ENCODE measurements at regions not wholly inside any gene's neighbourhood (a gene's known extent, or its start where the extent isn't known, plus 50 kb on each side); places are given as distances from the start of the nearest gene placed in this dataset.
"Not testable (repeated sequence)": the region's sequence is repeated elsewhere in the genome, so short reads cannot be mapped to it uniquely, and the experiment has no call there.

DNA sequence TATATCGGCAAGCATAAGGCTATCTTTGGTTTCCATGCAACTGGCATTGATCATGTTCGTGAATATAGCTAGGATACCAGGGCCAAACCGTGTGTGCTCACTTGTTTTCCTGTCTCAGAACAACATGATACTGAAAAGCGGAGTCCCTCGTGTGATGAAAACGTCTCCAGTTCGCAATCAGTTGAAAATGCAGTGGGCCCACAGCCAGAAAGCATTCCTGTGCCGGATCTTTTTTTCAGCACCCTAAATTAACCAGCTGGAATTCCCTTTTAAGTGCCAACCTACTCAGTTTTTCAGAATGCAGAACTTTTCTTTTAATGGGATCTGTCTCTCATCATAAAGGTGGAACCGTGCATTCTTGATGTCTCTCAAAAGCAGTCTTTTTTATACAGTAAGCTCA lies 130.8 kb upstream of the FRG1 start:
- no peak overlapping the region for H3K4me3 ChIP-seq (ENCODE audit: low read length)
- DNase-seq (ENCODE audit: low read depth) = peak; percentile 9
- TF ChIP-seq, protein P1, sequence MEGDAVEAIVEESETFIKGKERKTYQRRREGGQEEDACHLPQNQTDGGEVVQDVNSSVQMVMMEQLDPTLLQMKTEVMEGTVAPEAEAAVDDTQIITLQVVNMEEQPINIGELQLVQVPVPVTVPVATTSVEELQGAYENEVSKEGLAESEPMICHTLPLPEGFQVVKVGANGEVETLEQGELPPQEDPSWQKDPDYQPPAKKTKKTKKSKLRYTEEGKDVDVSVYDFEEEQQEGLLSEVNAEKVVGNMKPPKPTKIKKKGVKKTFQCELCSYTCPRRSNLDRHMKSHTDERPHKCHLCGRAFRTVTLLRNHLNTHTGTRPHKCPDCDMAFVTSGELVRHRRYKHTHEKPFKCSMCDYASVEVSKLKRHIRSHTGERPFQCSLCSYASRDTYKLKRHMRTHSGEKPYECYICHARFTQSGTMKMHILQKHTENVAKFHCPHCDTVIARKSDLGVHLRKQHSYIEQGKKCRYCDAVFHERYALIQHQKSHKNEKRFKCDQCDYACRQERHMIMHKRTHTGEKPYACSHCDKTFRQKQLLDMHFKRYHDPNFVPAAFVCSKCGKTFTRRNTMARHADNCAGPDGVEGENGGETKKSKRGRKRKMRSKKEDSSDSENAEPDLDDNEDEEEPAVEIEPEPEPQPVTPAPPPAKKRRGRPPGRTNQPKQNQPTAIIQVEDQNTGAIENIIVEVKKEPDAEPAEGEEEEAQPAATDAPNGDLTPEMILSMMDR (conservative IDR thresholded peaks at IDR 0.05; ENCODE audit: low read length) = no peak

DNA sequence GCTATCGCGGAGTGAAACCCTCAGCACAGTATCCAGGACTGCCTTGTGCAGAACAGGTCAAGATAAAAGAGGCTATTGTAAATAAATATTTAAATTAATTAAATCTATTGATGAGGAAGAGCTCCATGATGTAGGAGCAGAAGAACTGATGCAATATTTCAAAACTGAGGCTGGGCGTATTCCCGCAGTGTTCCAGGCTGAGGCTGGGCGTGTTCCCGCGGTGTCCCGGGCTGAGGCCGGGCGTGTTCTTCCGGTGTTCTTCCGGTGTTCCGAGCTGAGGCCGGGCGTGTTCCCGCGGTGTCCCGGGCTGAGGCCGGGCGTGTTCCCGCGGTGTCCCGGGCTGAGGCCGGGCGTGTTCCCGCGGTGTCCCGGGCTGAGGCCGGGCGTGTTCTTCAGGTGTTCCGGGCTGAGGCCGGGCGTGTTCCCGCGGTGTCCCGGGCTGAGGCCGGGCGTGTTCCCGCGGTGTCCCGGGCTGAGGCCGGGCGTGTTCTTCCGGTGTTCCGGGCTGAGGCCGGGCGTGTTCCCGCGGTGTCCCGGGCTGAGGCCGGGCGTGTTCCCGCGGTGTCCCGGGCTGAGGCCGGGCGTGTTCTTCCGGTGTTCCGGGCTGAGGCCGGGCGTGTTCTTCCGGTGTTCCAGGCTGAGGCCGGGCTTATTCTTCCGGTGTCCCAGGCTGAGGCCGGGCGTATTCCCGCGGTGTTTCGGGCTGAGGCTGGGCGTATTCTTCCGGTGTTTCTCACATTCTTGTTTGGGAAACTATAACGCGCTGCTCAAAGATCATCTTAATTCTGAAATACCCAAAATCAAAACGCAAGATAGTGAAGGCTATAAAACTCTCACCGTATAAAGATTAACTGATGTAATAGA lies 130.1 kb upstream of the FRG1 start:
- DNase-seq (ENCODE audit: low read depth); H3K4me3 ChIP-seq (ENCODE audit: low read length): not testable (repeated sequence)

DNA sequence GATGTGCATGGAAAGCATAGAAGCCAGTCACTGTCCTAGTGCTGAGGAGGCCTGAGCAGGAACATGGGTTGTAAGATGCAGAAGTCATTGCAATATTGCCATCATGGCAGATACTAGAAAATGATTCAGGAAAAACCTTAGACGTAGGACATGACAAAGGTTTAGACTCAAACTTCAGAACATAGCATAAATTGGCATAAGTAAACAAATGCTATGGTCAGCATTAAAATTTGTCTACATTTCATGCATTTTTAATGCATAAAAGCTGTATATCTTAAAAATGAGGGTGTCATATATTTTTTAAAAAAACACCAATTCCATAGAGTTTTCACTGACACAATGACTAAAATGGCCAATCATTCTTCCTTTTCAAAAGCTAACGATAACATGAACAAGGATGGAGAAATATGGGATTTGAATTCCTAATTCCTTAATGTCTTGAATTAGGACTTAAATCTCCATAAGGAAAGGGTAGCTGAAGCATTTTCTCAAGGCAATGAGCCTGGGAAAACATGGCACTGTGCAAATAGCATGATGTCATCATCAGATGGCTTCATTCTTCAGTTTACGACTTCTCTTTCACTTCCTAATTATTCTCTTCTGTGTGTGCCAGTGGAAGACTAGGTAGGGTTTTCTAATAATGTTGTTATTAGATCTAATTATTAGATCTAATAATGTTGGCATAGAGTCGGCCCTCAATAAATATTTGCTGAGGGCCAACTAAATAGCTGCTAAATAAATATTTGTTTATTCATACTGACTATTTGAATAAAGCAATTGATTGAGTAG lies 125.1 kb upstream of the FRG1 start:
- no peak overlapping the region for H3K4me3 ChIP-seq (ENCODE audit: low read length)
- TF ChIP-seq, protein P1 (conservative IDR thresholded peaks at IDR 0.05; ENCODE audit: low read length) = no peak
- no peak for DNase-seq (ENCODE audit: low read depth)

DNA sequence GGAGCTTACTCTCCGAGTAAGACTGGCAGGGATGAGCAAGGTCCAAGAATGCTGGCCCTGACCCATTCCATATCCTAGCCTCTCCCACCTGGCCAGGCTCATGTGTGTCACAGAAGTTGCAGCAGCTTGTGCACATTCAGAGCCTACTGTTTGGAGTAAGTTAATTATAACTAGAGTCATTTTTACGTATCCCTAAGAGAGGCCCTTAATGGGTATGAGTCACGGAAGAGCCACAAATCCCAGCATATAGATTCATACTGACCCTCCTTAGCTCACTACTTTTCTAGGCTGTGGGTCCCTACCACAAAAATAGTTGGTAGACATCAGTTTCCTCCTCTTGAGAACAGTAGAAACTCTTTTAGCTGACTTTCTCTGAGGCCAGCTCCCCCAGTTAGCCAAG lies 118.3 kb upstream of the FRG1 start:
- H3K4me3 ChIP-seq (ENCODE audit: low read length) = no peak overlapping the region
- DNase-seq (ENCODE audit: low read depth) = no peak
- TF ChIP-seq, protein P1 (conservative IDR thresholded peaks at IDR 0.05; ENCODE audit: low read length) = no peak

DNA sequence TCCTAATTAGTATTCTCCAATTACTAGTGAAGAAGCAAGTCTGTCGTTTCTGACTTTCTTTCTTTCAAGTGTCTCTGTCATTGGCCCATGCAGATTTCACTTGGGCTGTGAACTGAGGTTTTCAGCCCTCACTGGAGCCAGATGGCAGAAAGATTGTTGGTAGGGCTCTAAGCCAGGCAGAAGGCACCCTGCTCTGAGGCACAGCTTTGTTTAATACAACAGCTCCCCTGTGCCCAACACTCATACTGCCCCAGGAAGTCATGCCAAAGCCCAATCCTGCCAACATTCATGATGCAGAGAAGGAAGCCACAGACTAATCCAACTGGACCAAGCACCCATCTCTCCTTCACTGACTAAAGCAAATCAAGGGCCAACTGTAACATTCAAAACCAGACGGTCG lies 117.1 kb upstream of the FRG1 start:
- TF ChIP-seq, protein P1 (conservative IDR thresholded peaks at IDR 0.05; ENCODE audit: low read length) = no peak
- no peak overlapping the region for H3K4me3 ChIP-seq (ENCODE audit: low read length)
- DNase-seq (ENCODE audit: low read depth) = no peak

DNA sequence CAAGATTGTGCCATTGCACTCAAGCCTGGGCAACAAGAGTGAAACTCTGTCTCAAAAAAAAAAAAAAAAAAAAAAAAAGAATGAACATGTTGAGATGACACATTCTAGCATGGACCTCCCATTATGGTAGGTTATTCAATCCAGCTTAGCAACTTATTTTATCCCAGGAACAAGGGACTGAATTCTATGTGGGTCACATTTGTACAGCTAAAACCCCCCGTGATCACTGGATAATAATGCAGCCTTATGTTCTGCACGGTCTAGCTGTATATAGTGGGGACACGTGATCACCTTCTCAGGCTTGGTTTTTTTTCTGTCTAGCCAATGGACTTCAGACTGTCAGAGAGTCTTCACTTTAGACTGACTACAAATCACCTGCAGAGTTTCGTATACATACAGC lies 115.2 kb upstream of the FRG1 start:
- H3K4me3 ChIP-seq (ENCODE audit: low read length) = no peak overlapping the region
- DNase-seq (ENCODE audit: low read depth) = no peak
- TF ChIP-seq, protein P1 (conservative IDR thresholded peaks at IDR 0.05; ENCODE audit: low read length) = no peak

DNA sequence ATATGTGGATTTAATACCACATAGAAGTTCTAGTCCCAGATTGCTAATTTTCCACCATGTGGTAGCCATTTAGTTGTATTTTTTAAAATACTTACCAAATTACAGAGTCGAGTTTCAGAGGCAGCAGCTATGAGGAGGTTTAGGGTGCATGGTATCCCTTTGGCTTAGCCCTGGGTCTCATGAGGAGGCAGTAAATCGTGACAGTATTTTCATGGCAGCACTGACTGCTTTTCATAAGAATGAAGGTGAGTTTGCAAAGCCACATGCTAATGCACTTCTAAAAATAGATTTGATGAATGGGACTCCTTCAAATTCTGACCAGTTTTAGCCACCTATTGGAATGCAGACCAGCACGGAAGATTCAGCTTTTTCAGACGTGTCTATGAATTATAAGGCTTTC lies 114.0 kb upstream of the FRG1 start:
- DNase-seq (ENCODE audit: low read depth) = no peak
- no peak overlapping the region for H3K4me3 ChIP-seq (ENCODE audit: low read length)
- TF ChIP-seq, protein P1 (conservative IDR thresholded peaks at IDR 0.05; ENCODE audit: low read length) = no peak

Measured in AG10803 (cell line).